ENCODE measurements at regions not wholly inside any gene's neighbourhood (a gene's known extent, or its start where the extent isn't known, plus 50 kb on each side); places are given as distances from the start of the nearest gene placed in this dataset.

- TF ChIP-seq FOXM1 (IDR thresholded peaks at IDR 0.05; ENCODE audit: borderline replicate concordance, low read depth) = no peak
- TF ChIP-seq RAD21 (IDR thresholded peaks at IDR 0.05; ENCODE audit: low read depth) = no peak
- no peak for TF ChIP-seq EP300 (IDR thresholded peaks at IDR 0.05; ENCODE audit: borderline replicate concordance)
- TF ChIP-seq ZBTB7A (IDR thresholded peaks at IDR 0.05; ENCODE audit: low read depth) = no peak
- no peak for TF ChIP-seq MAX (IDR thresholded peaks at IDR 0.05)
- no peak for TF ChIP-seq TAF1 (IDR thresholded peaks at IDR 0.05; ENCODE audit: low read depth)
- TF ChIP-seq REST (IDR thresholded peaks at IDR 0.05; ENCODE audit: low read depth) = no peak
- TF ChIP-seq CEBPB (IDR thresholded peaks at IDR 0.05) = no peak
- no peak for TF ChIP-seq CREB1 (IDR thresholded peaks at IDR 0.05; ENCODE audit: low read depth)
- no peak for TF ChIP-seq TCF12 (IDR thresholded peaks at IDR 0.05; ENCODE audit: low read depth)
- no peak for TF ChIP-seq YY1 (IDR thresholded peaks at IDR 0.05; ENCODE audit: low read depth)
These were observed 92.2 kb downstream of the LINGO1 start for GRCh38 chr15:77540312-77541060.
